AG04449 (cell line): ENCODE measurements at regions not wholly inside any gene's neighbourhood (a gene's known extent, or its start where the extent isn't known, plus 50 kb on each side); places are given as distances from the start of the nearest gene placed in this dataset.

Experiments used
- CTCF ChIA-PET: fragments of 350-600 bp; formaldehyde crosslinking; extraction: SDS; loops from one replicate; lab custom pipeline; 2021; ENCODE audit warnings: antibody characterized with exemption; lab: Yijun Ruan, JAX
- POLR2A ChIA-PET: fragments of 400-600, 350-600 bp; formaldehyde crosslinking; extraction: SDS; loops from one replicate; lab custom pipeline; 2020; ENCODE audit warnings: antibody characterized with exemption, inconsistent platforms; lab: Yijun Ruan, JAX
- DNase-seq: peaks from one replicate; pipeline ENCODE4 v3.0.0-alpha.2; 2010; ENCODE audit warnings: low read depth, low spot score
- H3K4me3 ChIP-seq: 2 replicates; pipeline ENCODE4 v1.5.1; 2011; ENCODE audit warnings: low read depth, mild to moderate bottlenecking, control low read depth, low read length
- CTCF ChIP-seq: IDR thresholded peaks from one replicate; pipeline ENCODE4 v1.5.1; 2011; ENCODE audit warnings: mild to moderate bottlenecking, moderate library complexity, low read length, control low read depth, inconsistent platforms; ENCODE audit not compliant: insufficient read depth; ENCODE audit errors: missing control alignments

GRCh38 chr5:143614831-143615230, 197.1 kb upstream of the HMHB1 start:
- CTCF ChIA-PET: no interaction called here
- H3K4me3 ChIP-seq: no peak overlapping the region
- TF ChIP-seq CTCF: no peak
- no peak for DNase-seq
- POLR2A ChIA-PET: no interaction called here

GRCh38 chr5:143613329-143613728, 198.6 kb upstream of the HMHB1 start:
- no peak for DNase-seq
- TF ChIP-seq CTCF: no peak
- ChIA-PET CTCF (no interaction called here), POLR2A (no interaction called here)
- H3K4me3 ChIP-seq: no peak overlapping the region

- POLR2A ChIA-PET: no interaction called here
- TF ChIP-seq CTCF: no peak
- DNase-seq: no peak
- no peak overlapping the region for H3K4me3 ChIP-seq
- CTCF ChIA-PET: no interaction called here
Observed at GRCh38 chr5:143610946-143611345, 201.0 kb upstream of the HMHB1 start.

GRCh38 chr5:143606043-143606752, 202.7 kb upstream of the NR3C1 start:
- TF ChIP-seq CTCF: no peak
- ChIA-PET POLR2A (interaction anchor here (0.7 kb wide), 2 partner anchors 30 to 252 kb away, joined by 3 read pairs; no protein-coding TSS in a partner anchor), CTCF (no interaction called here)
- H3K4me3 ChIP-seq: no peak overlapping the region
- DNase-seq: no peak

GRCh38 chr5:143605403-143606005, 202.0 kb upstream of the NR3C1 start:
- no peak for DNase-seq
- ChIA-PET POLR2A (interaction anchor here (0.7 kb wide), 2 partner anchors 30 to 252 kb away, joined by 3 read pairs; no protein-coding TSS in a partner anchor), CTCF (no interaction called here)
- no peak for TF ChIP-seq CTCF
- no peak overlapping the region for H3K4me3 ChIP-seq

- ChIA-PET CTCF (no interaction called here), POLR2A (no interaction called here)
- DNase-seq: no peak
- no peak overlapping the region for H3K4me3 ChIP-seq
- no peak for TF ChIP-seq CTCF
Observed at GRCh38 chr5:143601917-143602333, 198.4 kb upstream of the NR3C1 start.
